DMS79 treated with DMSO at 0.1 percent for 48 hours (cell line): ENCODE measurements at regions not wholly inside any gene's neighbourhood (a gene's known extent, or its start where the extent isn't known, plus 50 kb on each side); places are given as distances from the start of the nearest gene placed in this dataset.

ENCODE experiments used
- DNase-seq: peaks from one replicate; lab custom pipeline; 2025; lab: John Stamatoyannopoulos, UW

DNA sequence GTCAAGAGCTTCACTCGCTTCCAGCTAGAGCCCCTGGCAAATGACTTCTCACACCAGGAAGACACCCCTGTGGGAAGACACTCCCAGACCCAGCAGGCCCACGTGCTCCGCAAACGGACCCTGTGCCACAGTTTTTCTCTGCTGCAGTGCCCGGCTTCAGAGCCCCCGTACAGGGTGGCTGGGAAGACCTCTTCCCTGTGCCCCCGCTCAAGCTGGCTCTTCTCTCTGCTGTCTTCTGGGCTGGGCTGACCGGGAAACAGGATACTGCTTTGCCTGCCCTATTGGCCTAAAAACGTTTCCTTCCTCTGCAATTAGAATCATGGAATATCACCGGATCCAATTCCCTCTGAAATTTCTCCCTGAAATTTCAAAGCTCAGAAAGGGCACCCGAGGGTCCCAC is 63.7 kb upstream of the CRHR1 start:
- no peak for DNase-seq

DNA sequence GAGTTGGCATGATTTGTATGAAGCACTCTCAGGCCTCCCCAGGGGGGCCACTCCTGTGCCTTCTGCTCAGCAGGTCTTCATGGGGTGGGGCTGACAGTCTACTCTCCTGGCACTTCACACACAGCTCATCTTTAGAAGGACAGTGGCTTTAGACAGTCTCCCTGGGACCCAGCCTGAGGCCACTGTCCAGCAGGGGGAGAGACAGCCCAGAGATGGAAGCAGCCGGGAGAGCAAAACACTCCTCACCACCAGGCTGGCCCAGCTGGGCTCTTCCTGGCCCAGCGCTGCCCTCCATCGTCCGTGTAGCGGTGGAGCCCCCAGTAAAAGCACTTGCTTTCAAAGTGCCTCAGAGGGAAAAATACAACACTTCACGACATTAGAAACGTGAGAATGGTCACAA is 62.0 kb upstream of the CRHR1 start:
- no peak for DNase-seq

DNA sequence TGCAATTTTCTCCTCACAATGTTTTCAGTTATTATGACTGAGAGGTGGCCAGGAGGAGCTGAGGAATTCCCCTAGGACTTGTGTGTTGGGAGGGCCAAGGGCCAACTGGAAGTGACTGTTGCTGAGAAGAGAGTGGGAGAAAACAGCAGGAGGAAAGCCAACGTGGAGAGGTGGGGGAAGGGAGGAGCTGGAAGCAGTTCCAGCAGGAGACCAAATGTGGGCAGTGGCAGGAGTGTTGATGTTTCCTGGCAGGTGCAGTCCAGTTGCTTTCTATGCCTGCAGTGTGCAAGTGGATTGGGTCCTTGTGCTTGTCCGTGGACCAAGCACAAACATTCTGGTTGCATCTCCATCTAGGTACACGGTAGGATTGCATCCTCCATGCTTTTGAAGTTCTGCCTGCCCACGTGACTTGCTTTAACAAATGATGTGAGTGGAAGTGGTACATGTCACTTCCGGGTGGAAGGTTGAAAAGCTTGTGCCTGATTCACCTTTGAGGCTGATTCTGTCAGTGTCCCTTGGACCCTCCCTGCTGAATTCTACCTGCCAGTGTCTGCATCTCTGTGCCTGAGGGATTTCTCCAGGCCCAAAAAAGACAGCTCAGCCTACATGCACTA is 54.7 kb upstream of the CRHR1 start:
- no peak for DNase-seq

DNA sequence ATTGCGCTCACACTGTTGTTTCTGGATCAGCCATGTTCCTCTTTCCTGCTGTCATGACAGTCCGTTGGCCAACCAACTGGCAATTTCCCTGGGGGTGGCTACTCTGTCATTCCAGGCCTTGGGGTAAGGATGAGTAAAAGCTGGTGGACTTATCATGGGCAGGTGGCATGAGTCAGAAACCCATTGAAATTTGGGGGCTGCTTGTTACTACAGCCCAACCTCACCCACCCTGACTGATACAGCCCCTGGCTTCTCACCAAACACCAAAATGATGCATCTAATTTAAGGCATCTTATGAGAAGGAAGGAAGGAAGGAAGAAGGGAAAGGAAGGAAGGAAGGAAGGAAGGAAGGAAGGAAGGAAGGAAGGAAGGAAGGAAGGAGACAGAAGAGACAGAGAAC is 53.9 kb upstream of the CRHR1 start:
- DNase-seq: no peak

DNA sequence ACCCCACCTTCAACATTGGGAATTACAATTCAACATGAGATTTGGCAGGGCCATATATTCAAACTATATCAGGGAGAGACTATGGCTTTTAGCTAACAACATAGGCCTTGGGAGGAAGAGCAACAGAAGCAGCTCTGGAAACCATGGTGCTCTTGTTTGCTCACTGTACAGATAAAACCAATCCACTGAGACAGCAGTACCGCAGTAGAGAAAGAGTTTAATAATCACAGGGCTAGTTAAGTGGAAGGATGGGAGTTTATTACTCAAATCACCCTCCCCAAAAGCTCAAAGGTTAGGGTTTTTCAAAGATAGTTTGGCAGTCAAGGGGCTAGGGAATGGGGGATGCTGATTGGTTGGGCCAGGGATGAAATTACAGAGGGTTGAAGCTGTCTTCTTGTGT is 52.7 kb upstream of the CRHR1 start:
- no peak for DNase-seq

DNA sequence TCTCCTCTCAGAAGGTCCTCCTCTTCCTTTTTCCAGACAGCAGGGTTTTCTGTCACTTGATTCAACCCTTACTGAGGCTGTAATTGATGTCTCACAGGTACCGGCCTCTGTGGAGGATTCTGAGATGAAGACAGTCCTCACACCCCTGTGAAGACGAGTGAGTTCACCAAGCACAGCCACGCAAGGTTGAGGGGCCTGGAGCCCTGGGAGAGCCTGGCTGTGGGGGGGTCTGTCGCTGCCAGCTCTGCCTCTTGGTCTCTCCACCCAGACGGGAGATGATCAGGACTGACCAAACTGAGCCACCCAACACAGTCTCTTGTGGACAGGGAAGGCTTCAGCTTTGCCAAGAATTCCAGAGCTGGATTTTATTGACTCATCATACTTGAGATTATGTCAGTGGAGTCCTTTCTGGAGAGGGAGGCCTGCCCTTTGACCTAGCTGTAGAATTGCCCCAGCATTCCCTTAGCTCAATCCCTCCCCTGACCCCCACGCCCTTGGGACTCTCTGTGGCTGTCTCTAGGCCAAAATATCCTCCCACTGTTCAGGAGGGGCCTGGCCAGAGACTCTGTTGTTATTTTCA is 51.1 kb upstream of the CRHR1 start:
- no peak for DNase-seq

DNA sequence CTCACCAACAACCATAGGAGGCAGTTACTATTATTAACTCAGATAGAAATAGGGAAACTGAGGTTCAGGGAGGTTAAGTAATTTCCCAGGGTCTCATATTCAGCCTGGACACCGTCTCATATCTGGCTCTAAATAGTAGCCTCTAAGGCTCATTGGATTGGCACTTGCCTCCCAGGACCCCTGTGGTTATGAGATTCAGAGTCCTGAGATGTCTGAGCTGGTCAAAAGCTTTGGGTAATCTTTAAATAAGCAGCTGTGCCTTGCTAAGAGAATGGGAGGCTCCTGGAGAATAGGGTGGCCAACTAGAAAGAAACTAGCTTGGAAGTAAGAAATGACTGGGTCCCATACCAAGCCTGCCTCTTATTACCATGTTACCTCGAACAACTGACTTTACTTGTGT is 50.3 kb upstream of the CRHR1 start:
- no peak for DNase-seq
